GM23338 (cell line): ENCODE measurements at regions not wholly inside any gene's neighbourhood (a gene's known extent, or its start where the extent isn't known, plus 50 kb on each side); places are given as distances from the start of the nearest gene placed in this dataset.

Experiments used
- ATAC-seq: fragments of 200-7000 bp; cut with Tn5 transposase; 3 replicates; pipeline ENCODE4 v1.9.1; 2020
- DNase-seq: peaks from one replicate; pipeline ENCODE4 v3.0.0-alpha.2; 2015; ENCODE audit warnings: low spot score
- H2AFZ ChIP-seq: fragments of 200-600 bp; sonication (generic); 2 replicates; pipeline ENCODE4 v1.8.0; 2016; ENCODE audit warnings: antibody characterized with exemption, mild to moderate bottlenecking, moderate library complexity
- H3F3A ChIP-seq: fragments of 200-600 bp; sonication (generic); replicated peaks from 2 replicates; pipeline ENCODE4 v1.8.0; 2017; ENCODE audit warnings: antibody characterized with exemption, mixed run types, low read depth
- H3K27ac ChIP-seq: fragments of 200-600 bp; sonication (generic); 2 replicates; pipeline ENCODE4 v1.6.1; 2016; ENCODE audit warnings: low read depth
- H3K27me3 ChIP-seq: fragments of 200-600 bp; sonication (generic); 2 replicates; pipeline ENCODE4 v1.8.0; 2016; ENCODE audit warnings: mild to moderate bottlenecking, mixed run types, moderate library complexity; ENCODE audit not compliant: insufficient read depth
- H3K36me3 ChIP-seq: fragments of 200-600 bp; sonication (generic); 2 replicates; pipeline ENCODE4 v1.8.0; 2016; ENCODE audit warnings: mild to moderate bottlenecking; ENCODE audit not compliant: insufficient read depth
- H3K4me1 ChIP-seq: fragments of 200-600 bp; sonication (generic); 2 replicates; pipeline ENCODE4 v1.8.0; 2016; ENCODE audit warnings: mild to moderate bottlenecking, moderate library complexity; ENCODE audit not compliant: insufficient read depth
- H3K4me2 ChIP-seq: fragments of 200-600 bp; sonication (generic); 2 replicates; pipeline ENCODE4 v1.7.1; 2017; ENCODE audit warnings: mixed run types
- H3K4me3 ChIP-seq: fragments of 200-600 bp; sonication (generic); 2 replicates; pipeline ENCODE4 v1.6.1; 2016; ENCODE audit warnings: mixed run types
- H3K79me2 ChIP-seq: fragments of 200-600 bp; sonication (generic); replicated peaks from 2 replicates; pipeline ENCODE4 v1.8.0; 2017; ENCODE audit warnings: mild to moderate bottlenecking; ENCODE audit not compliant: insufficient read depth
- H3K9me2 ChIP-seq: fragments of 200-600 bp; sonication (generic); 2 replicates; pipeline ENCODE4 v1.8.0; 2017; ENCODE audit not compliant: insufficient read depth
- H4K20me1 ChIP-seq: fragments of 200-600 bp; sonication (generic); replicated peaks from 2 replicates; pipeline ENCODE4 v1.8.0; 2017; ENCODE audit warnings: mild to moderate bottlenecking; ENCODE audit not compliant: insufficient read depth
- H3K27ac Mint-ChIP-seq: 2 replicates; pipeline ENCODE4 v1.8.0; 2020; ENCODE audit warnings: inconsistent platforms, mild to moderate bottlenecking, moderate library complexity, mixed read lengths
- H3K27me3 Mint-ChIP-seq: 3 replicates; pipeline ENCODE4 v1.8.0; 2022; ENCODE audit warnings: low read depth, mild to moderate bottlenecking, moderate library complexity, mixed read lengths, inconsistent platforms; ENCODE audit not compliant: insufficient read depth, poor library complexity
- H3K36me3 Mint-ChIP-seq: 3 replicates; pipeline ENCODE4 v1.8.0; 2021; ENCODE audit warnings: low read depth, mild to moderate bottlenecking, inconsistent platforms, moderate library complexity, mixed read lengths
- H3K4me1 Mint-ChIP-seq: 3 replicates; pipeline ENCODE4 v1.8.0; 2020; ENCODE audit warnings: mild to moderate bottlenecking, inconsistent platforms, mixed read lengths
- H3K4me3 Mint-ChIP-seq: 3 replicates; pipeline ENCODE4 v1.8.0; 2021; ENCODE audit warnings: moderate library complexity, mild to moderate bottlenecking, inconsistent platforms, mixed read lengths
- H3K9me3 Mint-ChIP-seq: 3 replicates; pipeline ENCODE4 v1.8.0; 2020; ENCODE audit warnings: moderate library complexity, mild to moderate bottlenecking, inconsistent platforms, mixed read lengths
- EZH2 ChIP-seq: fragments of 200-600 bp; sonication (generic); IDR thresholded peaks from one replicate; pipeline ENCODE4 v1.8.0; 2017; ENCODE audit warnings: antibody characterized with exemption, mild to moderate bottlenecking, low read depth; ENCODE audit not compliant: unreplicated experiment
- ZNF114 ChIP-seq: fragments of 250-450 bp; sonication (Bioruptor Pico); IDR thresholded peaks from 2 replicates; pipeline ENCODE4 v1.5.0; 2020; ENCODE audit warnings: mild to moderate bottlenecking, moderate library complexity
- ZNF462 ChIP-seq: fragments of 250-450 bp; sonication (Bioruptor Pico); IDR thresholded peaks from 2 replicates; pipeline ENCODE4 v1.5.0; 2020; ENCODE audit warnings: mild to moderate bottlenecking, moderate library complexity

GRCh38 chr7:114190387-114190786 lies 224.2 kb upstream of the FOXP2 start (continued):
- TF ChIP-seq ZNF462 (CRISPR knock-in tag): no peak
- no peak for TF ChIP-seq EZH2

- H3K36me3 Mint-ChIP-seq: no peaks in the 10 kb centered on the region
- Histone ChIP-seq H4K20me1 (no peaks in the 10 kb centered on the region), H3K4me1 (no peaks in the 10 kb centered on the region), H3K79me2 (no peaks in the 10 kb centered on the region), H3K27me3 (no peaks in the 10 kb centered on the region), H3K36me3 (no peaks in the 10 kb centered on the region), H3K4me2 (no peak overlapping the region), H3K9me2 (no peaks in the 10 kb centered on the region), H2AFZ (no peak overlapping the region), H3K27ac (no peak overlapping the region), H3K4me3 (no peak overlapping the region), H3F3A (no peaks in the 10 kb centered on the region)
- no peak overlapping the region for H3K4me3 Mint-ChIP-seq
- TF ChIP-seq ZNF462 (CRISPR knock-in tag) (no peak), ZNF114 (CRISPR knock-in tag) (no peak)
- peaks cover 5% of the 10 kb centered on the region; the same call in 1 of the 3 replicates for H3K4me1 Mint-ChIP-seq
- ATAC-seq (no peak), DNase-seq (no peak)
- H3K27ac Mint-ChIP-seq: no peak overlapping the region
- no peaks in the 10 kb centered on the region for H3K27me3 Mint-ChIP-seq
- H3K9me3 Mint-ChIP-seq: no peaks in the 10 kb centered on the region
Measured at GRCh38 chr7:114183311-114184088, 231.1 kb upstream of the FOXP2 start.
